ENCODE measurements at regions not wholly inside any gene's neighbourhood (a gene's known extent, or its start where the extent isn't known, plus 50 kb on each side); places are given as distances from the start of the nearest gene placed in this dataset.

DNA sequence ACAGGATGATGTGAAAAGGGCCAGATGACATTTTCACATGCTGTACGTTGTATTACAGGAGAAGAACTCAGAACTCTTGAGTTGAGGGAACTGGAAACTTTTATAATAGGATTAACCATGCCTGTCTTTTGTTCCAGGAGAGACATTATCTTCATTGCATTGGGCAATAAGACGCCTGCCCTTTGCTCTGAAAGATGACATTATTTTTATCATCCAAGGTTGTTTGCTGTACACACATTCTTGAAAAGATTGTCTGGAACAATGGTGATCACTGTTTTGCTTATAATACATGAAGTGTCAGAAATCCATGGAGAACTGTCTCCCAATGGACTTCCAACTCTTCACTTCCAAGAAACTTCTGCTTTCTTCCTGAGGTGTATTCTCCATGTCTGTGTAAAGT lies 334.6 kb upstream of the B3GAT1 start:
- no peak for DNase-seq (ENCODE audit: low spot score)

DNA sequence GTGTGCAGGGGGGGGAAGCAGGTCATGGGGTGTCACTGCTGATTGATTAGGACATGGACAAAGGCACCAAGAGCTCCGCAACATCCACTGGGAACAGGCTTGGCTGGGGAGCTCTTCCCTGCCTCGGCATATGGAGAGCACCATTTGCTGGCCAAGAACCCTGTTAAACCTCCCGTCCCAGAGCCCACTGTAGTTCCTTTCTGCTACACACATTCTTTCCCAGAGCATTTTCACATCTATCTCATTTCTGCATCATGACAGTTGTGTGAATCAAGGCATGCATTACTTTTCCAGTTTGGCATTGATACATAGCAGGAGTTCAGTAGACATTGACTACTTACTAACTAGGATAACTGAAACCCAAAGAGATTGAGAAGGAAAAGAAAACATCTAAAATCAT lies 333.4 kb upstream of the B3GAT1 start:
- DNase-seq (ENCODE audit: low spot score): no peak

DNA sequence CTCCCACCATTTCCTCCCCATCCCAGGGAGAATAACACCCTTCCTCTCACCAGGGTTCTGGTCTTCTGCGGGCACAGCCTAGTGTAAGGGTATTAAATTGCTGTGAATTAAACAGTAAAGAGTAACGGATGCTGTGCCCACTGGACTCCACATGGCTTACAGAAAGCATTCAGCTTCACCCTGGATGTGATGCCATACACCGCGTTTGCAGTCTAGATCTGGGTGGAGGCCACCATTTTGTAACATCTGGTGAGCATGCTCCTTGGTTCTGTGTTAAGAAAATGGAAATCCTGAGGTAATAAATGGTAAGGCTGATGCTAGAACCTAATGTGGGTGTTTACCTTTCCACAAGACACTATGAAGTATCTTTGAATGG lies 331.8 kb upstream of the B3GAT1 start:
- no peak for DNase-seq (ENCODE audit: low spot score)

DNA sequence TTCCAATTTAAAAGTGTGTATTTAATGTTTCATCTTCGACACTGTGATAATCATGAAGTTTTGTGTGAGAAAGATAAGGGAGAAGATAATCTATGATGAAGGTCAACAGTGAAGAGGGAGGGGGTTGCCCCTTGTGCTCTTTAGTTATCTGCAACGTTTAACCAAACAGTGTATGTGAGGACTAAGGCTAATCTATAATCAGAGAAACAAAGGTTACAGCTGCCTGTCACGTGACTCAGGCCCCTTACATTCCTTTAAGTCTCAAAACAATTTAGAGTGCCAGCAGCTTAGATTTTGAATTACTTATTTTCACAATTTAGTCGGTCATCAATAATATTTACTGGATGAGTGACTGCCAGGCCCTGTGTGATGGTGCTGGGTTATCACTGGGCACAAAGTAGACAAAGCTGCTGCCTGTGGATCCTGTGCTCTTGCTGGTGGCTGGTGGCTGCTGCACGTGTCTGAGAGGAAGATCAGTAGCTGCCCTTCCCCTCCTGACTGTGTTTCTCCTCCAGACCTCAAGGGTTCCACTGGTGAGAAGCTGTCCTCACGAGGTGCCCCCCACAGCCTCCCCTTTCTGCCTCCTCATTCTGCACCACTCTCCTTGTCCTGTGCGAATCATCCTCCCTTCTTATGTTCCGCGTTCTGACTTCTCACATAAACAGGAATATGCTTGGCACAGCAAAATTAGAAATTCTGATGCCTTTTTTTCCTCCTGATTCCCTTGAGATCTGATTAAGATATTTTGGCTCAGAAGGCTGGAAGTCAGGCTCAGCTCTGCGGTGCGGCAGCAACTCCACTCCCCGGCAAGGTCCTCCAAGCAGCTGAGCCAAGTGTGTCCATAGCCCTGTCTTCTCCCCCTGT lies 331.1 kb upstream of the B3GAT1 start:
- no peak for DNase-seq (ENCODE audit: low spot score)

DNA sequence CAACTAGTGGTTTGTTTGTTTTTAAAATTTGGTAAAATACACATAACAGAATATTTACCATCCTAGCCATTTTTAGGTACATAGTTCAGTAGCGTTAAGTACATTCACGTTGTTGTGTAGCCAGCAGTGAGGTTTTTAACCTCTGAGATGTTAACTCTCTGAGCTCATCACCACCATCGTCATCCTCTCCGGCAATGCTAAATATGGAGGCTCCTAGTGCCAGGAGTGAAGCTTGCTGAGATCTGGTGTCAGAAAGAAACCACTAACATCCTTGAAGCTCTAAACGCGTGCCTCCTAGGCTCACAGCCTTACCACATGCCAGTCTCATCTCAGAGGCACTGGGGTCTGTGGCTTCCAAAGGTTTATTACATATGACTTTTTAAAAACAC lies 330.2 kb upstream of the B3GAT1 start:
- DNase-seq (ENCODE audit: low spot score): no peak

DNA sequence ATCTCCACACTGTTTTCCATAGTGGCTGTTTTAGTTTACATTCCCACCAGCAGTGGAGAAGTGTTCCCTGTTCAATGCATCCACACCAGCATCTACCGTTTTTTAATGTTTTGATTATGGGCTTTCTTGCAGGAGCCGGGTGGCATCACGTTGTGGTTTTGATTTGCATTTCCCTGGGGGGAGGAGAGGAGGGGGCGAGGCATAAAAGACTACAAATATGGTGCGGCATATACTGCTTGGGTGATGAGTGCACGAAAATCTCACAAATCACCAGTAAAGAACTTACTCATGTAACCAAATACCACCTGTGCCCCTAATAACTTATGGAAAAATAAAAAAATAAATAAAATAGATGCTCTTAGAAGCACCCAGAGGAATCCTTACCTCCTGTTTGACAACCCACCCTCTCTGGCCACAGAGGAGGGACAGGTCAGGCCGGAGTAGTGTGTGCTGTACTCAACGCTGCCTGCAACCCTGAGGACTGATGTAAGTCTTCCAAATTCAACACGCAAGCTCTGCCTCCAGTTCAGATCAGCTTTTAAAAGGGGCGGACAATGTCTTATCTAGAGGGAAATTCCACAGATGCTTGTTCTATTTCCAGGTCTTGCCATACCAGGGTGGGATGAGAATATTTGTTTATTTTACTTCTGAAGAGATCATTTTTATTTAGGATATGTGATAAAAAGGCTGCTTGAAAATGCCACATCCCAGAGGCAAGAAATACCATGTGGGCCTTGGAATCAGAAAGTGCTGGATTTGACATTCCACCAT lies 329.6 kb upstream of the B3GAT1 start:
- no peak for DNase-seq (ENCODE audit: low spot score)

DNA sequence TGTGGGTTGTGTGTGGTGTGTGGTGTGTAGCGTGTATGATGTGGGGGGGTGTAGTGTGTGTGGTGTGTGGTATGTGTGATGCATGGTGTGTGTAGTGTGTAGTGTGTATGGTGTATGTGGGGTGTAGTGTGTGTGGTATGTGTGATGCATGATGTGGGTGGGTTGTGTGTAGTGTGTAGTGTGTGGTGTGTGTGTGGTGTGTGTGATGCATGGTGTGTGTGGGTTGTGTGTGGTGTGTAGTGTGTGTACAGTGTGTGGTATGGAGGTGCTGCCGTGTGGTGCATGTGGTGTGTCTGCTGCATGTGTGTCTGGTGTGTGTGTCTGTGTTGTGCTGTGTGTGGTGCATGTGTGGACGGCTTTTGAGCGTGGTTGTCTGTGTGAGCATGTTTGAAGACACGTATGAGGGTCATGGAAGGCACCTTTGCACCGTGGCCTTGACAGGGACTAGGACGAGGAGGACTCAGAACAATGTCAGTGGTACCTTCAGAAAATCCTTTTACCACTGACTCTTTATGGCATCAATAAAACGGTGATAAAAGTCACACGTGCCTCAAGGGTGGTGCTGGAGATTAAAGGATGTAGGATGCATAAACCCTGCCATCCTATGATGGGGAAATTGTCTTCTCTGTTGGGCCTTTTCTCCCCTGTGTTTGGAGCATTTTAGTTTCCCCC lies 328.7 kb upstream of the B3GAT1 start:
- no peak for DNase-seq (ENCODE audit: low spot score)

DNA sequence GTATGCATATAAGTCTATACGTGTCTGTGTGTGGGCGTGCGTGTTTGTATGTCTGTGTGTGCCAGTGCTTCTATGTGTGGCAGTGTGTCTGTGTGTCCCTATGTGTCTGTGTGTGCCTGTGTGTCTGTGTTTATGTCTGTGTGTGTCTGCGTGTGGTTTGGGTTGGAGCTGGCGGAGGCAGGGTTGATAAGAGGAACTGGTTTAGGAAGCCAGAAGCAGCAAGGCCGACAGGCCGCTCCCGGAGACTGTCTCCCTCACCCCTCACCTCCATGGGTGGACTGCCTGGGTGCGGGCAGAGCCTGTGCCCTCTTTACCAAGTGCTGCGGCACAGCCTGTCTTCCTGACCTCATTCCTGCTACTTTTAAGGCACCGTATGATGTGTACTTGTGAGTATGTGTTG lies 327.1 kb upstream of the B3GAT1 start:
- DNase-seq (ENCODE audit: low spot score): no peak

DNA sequence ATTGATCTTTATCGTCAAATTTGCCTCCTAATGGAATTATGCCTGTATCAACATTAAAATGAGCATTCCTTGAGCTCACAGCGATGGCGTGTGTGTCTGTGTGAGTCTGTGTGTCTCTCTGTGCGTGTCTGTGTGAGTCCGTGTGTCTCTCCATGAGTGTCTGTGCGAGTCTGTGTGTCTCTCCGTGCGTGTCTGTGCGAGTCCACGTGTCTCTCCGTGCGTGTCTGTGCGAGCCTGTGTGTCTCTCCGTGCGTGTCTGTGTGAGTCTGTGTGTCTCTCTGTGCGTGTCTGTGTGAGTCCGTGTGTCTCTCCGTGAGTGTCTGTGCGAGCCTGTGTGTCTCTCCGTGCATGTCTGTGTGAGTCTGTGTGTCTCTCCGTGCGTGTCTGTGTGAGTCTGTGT lies 326.5 kb upstream of the B3GAT1 start:
- no peak for DNase-seq (ENCODE audit: low spot score)

DNA sequence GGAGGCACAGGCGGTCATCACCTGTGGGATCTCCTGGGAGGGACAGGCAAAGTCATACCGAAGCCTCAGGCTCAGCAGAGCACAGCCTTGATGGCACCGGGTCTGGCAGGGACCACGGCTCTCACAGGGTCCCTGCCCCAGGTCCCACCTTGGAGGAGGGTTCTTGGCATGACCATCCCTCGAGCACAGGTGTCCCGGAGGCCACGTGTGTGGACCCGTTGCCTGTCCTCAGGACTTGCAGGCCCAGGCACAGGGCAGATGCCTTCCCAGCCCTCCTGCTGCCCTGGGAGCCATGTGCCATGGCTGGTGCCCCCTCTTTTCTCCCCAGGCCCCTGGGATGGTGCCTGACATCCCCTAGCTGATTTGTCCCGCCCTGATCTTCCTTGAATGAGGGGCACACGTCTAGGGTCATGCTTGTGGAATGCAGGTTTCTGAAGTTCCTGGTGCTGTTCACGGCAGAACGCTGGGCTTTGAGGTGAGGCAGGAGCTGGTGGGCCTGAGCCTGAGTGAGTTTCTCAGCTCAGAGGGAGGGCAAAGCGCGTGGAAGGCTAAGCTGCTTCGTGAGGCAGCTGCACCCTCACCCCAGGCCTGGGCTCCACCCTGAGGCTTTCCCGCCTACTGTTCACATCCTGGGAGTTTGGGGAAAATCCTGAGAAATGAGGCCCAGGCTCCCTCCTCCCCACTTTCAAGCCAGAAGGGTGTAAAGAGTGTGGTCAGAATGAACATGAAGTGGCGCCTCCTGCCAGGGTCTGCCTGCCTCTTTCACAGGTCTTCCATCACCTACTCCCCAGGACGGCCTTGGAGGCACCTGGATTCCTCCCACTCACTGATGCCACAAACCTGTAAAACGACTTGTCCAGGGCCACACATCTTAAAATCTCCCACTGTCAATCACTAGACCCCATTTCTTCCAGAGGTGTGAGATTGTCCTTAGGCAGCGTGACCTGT lies 325.8 kb upstream of the B3GAT1 start:
- DNase-seq (ENCODE audit: low spot score): no peak

DNA sequence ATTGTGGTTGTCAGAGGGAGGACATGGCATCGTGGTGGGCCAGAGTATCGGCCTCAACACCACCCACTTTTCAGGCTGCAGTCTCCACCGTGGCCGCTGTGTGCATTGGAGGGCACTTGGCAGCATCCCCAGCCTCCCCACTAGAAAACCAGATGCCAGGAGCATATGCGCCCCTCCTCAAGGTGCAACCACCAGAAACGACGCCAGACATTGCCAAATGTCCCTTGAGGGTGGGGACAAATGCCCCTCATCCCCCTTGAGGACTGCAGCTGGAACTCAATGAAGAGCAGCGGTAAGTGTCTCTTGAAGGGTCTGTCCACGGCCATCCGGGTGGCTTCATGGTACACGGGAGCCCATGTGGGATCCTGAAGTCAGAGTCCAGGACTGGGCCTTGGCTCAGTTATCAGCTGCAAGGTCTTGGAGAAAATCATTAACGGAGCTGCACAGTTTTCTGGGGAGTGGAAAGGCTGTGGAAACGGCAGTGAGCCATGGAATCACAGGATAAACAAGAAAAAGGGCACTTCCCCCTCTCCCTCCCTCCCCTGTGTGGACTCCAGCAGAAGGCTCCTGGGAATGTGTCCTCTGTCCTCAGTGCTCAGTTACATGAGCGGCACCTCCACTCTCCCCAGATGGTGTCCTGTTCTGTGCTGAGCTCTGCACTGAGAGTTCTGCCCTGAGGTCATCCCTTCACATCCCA lies 324.4 kb upstream of the B3GAT1 start:
- DNase-seq (ENCODE audit: low spot score): no peak

DNA sequence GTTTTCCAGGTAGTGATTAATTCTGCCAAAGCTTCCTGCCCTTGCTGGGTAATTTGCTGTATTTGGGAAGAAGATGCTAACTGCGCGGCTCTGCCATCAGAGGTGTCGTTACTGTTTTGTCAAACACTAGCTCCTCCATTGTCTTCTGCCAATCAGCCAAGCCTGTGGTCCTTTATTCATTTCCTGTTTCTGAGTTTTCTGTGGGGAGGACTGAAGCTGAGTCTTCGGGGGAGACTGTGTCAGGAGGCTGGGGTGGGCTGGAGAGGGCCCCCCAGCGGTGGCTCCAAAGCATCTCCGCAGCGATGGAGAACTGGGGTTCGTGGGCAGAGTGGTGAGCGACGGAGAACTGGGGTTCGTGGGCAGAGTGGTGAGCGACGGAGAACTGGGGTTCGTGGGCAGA lies 322.9 kb upstream of the B3GAT1 start:
- no peak for DNase-seq (ENCODE audit: low spot score)

DNA sequence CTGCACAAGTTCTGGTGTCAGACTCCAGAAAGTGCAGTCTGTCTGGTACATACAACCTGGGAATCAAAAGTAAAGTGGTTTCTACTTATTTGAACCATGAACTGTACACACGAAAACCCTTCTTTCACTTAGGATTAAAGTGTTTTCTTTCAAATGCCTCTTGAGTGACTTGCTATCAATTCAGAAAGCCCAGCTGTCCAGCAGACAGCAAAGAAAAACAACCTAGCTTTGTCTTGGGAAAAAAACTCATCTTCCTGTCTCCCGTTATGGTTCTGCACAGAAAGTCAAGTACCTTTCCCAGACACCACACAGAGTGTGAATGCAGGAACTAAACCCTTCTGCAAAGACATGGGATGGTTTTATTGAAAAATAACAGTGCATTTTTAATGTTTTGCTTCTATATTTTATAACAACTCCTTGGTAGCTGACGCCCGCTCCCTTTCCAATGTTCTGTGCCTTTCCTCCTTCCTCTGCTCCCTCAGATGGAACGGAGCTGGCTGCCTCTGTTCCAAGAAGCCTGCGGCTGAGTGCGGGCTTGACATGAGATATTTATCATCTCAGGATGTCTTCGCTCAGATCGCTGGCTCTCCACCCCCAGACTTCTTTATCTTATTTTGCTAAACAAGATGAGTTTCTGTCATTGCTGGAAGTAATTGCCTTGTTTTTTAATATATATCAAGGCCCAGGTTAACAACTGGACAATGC lies 322.3 kb upstream of the B3GAT1 start:
- DNase-seq (ENCODE audit: low spot score): no peak

DNA sequence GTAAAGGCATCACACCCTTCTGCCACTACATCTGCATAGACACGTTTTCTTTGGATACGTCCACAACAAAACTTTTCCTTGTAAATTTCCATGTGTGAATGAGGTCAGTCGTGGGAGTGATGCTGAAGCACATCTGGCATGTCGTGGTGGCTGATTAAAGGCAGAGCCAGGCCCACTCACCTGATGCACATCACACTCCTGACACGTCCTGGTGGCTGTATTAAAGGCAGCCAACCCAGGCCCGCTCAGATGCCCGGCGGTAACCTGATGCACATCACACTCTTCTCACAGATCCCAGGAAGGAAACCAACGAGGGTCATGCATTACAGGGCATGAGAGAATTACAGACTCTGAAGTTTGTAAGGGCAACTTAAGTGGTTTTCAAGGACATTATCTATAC lies 321.6 kb upstream of the B3GAT1 start:
- DNase-seq (ENCODE audit: low spot score): no peak

DNA sequence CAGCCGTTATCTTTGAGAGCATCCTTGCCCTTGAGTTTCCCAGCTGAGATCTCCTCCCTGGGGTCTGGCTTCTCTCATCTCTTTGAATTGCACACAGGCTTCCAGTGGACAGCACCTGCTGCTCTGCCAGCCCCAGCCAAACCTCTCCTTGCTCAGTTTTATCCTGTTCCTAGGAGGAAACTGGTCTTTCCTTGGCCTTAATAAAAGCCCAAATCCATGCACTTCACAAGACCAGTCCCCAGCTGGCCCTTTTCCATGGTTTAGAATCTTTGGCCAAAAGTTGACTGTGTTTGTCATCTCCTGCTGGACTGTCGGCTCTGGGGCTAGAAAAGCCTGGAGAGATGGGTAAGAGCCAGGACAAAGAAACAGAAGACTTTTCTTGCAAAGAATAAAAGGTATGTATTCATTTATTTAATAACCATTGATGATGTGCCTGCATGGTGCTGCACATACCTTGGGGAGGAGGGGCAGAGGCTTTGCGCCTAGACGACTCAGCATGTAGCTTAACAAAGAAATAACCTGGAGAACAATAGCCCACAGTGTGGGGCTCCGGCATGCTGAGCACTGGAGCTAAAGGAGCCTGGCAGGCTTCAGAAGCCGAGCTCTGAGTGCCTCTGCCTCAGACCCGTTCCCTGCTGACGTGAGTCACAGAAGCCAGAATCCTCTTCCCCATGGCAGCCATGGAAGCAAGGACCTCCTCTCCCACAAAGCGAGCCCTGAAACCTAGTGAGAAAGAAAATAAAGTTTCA lies 319.3 kb upstream of the B3GAT1 start:
- no peak for DNase-seq (ENCODE audit: low spot score)

DNA sequence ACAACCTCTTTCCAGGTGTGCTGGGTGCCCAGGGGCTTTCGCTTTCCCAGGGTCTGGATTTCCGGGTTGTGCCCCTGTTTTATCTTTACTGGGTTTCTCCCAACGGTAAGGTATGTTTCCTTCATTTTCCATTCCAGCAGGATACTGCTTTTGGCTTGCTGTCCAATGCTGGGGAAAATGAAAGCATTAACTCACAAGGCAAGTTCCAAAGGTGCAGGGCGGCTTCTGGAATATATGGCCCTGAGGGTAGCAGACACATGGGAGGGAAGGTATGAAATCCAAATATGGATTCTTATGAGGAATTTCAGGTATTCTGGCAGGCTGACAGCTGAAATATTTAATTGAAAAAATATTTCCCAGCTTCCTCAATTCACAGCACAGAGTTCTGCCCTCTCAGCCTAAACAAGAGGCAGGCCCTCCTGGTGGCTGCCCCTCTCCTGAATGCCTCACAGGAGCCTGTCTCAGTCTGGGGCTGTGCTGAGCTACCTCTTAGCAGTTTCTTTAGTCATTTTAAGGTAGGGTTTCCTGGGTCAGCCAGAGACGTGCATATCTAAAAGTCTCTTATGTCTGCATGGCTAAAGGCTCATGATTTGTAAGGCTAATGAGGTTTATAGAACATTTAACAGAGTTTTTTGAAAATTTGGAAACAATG lies 318.6 kb upstream of the B3GAT1 start:
- no peak for DNase-seq (ENCODE audit: low spot score)

DNA sequence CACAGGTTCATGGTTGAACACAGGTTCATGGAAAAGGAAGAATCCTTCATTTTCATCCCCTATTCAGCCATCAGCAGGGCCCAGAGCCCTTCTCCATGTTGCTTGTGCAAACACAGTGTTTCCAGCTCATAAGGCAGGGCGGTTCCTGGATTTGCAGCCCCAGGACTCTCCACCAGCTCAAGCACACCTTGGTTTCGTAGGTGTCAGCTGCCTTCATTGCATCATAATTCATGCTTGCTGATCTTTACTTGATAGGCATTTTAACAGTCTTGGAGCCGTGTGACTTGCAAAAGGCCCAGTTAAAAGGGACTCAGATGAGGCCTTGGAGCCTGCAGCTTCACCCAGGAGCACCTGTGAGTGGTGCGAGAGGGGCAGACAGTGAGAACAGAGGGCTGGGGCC lies 318.1 kb upstream of the B3GAT1 start:
- DNase-seq (ENCODE audit: low spot score): no peak

DNA sequence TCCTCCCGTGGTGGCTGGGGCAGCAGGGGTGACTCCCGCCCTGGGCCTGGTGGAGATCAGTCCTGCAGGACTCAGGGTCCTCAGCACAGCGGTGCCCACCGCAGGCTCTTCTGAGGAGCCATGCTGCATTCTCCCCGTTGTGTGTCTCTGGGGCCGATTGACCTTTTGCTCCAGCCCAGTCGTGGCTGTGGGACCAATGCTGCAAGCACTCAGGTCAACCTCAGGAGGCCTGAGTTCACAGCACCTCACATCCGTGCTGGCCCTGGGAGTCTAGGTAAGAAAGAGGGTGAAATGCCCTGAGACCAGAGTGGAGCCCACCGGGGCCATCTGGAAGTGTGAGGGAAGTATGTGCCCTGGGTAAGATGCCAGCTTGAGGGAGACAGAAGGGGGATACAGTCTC lies 316.1 kb upstream of the B3GAT1 start:
- DNase-seq (ENCODE audit: low spot score): no peak

DNA sequence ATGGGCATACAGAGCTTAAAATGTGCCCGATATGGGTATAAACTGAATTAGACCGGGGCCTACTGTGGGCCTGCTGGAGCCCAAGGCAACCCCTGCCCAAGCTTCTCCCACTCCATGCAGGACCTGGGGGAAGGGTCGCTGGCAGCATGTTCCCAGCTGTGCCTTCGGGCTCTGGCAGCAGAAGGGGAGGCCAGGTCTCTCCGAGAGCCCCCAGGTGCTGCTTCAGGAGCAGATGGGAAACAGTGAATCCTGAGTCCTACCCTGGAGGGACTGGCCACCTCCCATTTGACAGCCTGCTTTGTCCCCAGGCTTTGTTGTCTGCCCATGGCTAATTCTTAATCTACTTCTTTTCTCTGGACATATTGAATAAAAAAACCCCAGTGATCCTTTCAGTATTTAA lies 315.6 kb upstream of the B3GAT1 start:
- DNase-seq (ENCODE audit: low spot score): no peak
